NOMO-1 treated with DMSO at 0.1 percent for 48 hours (cell line): ENCODE measurements at regions not wholly inside any gene's neighbourhood (a gene's known extent, or its start where the extent isn't known, plus 50 kb on each side); places are given as distances from the start of the nearest gene placed in this dataset.
"Not testable (repeated sequence)": the region's sequence is repeated elsewhere in the genome, so short reads cannot be mapped to it uniquely, and the experiment has no call there.

Experiments
- DNase-seq: peaks from one replicate; lab custom pipeline; 2025; ENCODE audit not compliant: unreplicated experiment; lab: John Stamatoyannopoulos, UW

DNA sequence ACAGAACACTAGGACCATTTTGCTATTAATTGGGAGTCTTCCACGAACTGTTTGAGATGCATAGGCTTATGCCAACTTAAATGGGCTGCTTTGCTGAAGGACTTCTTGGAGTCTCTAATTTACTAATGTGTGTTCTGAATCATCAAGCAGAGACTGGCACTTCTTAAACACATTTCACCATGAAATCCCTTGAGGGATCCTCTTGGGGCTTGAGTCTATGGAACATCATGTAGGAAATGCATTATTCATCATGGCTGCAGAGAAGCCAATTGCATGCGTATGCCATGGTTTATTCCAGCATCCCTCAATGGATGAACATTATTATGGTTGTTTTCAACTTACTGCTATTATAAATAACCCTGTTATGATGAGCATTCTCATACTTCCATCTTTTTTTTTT, 73.4 kb downstream of the FGD2 start:
- DNase-seq = no peak

DNA sequence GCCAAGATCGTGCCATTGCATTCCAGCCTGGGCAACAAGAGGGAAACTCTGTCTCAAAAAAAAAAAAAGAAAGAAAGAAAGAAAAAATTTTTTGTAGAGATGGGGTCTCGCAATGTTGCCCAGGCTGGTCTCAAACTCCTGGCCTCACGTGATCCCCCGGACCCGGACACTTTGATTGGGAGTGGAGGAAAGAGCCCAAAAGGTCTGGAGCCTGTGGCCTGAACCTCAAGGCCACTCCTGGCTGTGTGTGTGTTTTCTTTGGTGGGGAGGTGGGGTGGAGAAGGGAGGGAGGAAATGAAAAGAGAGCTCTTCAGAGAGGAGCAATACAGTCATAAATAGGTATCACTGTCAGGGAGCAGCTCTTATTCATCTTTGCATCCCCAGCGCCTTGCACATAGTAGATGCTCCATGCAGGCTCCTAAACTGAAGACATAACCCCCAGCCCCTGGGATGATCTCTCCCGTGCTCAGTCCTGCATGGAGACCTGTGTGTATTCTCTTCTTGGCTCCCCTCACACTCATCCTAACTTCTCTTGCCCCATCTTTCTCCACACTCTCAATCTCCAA, 75.7 kb downstream of the FGD2 start:
- no peak for DNase-seq

DNA sequence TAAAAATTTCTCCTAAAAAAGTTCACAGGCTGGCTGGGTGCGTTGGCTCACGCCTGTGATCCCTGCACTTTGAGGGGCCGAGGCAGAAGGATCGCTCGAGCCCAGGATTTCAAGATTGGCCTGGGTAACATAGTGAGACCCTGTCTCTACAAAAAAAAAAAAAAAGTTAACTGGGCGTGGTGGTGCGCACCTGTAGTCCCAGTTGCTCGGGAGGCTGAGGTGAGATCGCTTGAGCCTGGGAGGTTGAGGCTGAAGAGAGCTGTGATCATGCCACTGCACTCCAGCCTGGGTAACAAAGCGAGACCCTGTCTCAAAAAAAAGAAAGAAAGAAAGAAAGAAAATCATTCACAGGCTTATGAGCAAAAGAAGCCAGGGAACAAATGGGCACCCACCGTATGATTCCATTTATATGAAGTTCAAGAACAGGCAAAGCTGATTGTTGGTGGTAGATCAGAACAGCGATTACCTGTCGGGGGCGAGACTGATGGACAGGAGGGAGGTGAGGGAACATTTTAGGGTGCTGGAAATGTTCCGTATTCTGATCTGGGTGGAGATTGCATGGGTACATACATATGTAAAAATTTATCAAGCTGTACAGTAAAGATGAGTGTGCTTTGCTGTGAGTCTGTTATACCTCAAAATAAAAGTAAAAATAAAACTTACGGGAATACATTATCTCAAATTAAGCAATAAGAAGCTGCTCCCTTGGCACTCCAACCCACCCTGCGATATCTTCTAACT, 77.1 kb downstream of the FGD2 start:
- no peak for DNase-seq

DNA sequence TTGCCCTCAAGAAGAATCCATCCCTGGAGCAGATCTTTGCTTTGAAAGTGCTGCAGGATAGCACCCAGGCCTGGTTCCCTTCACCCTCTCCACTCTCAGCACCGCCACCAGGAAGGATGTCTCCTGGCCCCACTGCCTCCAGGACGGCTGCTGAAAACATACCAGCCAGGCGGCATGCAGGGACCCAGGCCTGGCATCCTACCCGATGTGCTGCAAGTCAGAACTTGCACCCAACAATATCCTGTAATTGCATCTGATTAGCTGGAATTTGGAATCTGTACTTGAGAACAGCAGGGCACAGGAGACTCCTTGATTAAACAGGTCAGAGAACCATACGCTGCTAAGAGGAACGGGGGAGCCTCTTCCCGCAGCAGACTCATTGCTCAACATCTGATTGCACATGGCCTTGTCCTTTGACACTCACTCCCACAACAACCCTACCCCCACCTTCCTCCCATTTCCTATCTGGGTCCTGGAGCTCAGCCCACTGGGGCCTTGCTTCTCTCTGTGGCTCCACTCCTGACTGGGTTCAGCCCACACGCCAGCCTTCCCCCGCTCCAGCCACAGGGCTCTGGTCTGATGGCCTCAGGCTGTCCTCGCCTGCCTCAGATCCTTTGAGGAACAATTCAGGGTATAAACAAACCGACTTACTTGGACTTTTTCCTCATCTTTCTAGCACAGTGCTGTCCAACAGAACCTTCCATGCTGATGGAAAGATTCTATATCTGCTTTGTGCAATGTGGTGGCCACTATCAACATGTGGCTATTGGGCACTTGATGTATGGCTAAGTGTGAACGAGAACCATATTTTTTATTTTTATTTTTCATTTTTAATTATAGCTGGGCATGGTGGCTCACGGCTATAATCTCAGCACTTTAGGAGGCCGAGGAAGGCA, 78.0 kb downstream of the FGD2 start:
- DNase-seq = peak; percentile 81

DNA sequence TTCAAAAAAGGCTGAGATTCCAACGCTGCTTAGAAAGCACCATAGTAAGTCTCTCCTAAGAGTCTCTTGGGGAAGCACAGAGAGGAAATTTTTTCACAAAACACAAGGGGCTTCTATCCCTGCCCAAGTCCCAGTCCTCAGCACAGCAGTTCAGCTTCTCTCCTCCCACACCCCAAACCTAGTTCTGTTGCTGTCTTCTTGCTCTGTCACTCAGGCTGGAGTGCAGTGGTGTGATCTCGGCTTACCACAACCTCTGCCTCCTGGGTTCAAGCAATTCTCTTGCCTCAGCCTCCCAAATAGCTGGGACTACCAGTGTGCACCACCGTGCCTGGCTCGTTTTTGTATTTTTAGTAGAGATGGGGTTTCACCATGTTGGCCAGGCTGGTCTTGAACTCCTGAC, 79.2 kb downstream of the FGD2 start:
- DNase-seq = not testable (repeated sequence)

DNA sequence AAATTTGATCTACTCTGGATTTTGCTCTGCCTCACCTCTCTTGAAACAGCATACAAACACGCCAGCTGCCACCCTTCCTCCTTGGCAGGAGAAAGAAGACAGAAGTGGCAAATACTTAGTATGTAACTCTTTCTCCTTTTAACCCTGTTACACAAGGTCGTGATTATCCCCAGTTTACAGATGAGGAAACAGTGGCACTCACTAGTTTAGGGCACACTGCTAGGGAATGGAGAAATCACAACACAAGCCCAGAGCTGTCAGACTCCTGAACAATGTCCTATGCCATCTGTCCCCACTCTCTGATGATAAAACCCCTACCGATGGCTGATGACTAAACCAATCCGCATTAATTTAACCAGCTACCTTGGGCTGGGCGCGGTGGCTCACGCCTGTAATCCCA, 79.7 kb downstream of the FGD2 start:
- DNase-seq = no peak

DNA sequence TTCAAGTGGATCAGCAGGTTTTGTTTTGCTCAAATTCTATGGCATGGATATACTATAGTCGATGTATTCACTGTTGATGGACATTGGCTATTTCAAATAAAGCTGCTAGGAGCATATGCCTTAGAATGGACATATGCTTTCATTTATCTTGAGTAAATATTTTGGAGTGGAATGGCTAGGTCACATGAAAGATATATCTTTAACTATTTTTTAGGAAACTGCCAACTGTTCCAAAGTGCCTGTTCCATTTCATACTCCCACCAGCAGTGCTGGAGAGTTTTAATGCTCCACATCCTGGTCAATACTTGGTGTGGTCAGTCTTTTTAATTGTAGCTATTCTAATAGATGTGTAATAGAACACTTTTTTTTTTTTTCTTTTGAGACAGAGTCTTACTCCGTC, 81.1 kb upstream of the PIM1 start:
- no peak for DNase-seq

DNA sequence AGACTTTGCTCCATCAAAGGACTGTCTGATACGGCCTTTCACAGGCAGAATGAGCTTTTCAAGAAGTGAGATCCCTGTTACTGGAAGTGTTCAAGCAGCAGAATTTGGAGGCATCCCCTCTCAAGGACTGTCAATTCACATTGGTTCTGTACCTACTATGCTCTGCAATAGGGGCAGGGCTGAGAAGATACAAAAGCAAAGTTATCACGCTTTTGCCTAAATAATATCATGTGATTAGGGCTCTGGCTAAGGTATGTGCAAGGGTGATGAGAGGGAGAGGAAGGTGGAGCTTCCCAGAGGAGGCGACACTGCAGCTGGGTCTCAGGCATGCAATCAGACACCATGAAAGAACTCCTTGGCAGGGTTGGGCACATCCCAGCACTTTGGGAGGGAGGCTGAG, 80.2 kb upstream of the PIM1 start:
- DNase-seq = no peak

DNA sequence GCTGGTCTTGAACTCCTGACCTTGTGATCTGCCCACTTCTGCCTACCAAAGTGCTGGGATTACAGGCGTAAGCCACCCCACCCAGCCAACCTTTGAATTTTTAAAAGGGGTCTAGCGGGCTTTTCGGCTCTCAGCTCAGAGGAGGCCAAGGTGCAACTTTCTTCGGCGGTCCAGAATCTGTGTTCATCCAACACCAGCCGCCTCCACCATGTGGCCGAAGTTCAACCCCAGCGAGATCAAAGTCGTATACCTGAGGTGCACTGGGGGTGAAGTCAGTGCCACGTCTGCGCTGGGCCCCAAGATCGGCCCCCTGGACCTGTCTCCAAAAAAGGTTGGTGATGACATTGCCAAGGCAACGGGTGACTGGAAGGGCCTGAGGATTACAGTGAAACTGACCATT, 78.8 kb upstream of the PIM1 start:
- DNase-seq = not testable (repeated sequence)

DNA sequence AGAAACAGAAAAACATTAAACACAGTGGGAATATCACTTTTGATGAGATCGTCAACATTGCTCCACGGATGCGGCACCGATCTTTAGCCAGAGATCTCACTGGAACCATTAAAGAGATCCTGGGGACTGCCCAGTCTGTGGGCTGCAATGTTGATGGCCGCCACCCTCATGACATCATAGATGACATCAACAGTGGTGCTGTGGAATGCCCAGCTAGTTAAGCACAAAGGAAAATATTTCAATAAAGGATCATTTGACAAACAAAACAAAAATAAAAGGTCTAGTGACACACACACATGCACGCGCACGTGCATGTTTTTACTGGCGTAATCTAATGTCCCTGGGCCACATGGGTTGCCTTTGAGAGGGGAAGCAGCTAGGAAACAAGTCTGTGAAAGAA, 78.4 kb upstream of the PIM1 start:
- DNase-seq = not testable (repeated sequence)

DNA sequence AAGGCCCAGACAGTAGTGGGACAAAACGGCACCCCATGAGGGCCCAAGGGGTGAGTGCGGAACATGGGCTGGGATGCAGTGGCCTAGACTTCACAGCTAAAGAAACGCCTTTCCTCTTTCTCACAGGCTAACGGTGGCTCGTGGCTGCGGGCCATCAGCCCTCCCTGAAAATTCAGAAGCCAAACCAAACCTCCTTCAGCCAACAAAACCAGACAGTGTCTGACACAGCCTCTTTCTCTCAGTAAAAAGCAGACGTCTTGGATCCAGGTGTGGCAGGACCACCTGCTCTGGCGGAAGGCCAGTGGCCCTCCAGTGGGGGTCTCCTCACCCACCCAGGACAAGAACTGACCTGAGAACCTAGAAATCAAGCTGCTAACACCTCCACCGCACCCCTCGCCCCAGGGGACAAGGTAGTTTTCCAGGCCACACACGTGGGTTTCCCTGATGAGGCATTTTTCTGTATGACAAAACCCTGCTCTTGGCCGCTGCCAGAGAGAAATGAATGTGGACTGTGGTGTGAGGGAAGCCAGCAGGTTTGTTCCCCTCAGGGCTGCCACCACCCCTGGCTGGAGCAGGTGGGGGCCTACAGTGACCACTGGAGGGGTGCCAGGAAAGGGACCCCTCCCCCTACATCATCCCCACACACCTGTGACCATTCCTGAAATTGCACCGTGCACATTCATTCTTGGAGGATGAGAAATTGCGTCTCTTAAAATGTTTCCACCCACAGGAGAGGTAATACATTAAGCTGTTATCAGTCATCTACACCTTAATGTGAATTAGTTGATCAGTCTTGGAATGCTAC, 76.8 kb upstream of the PIM1 start:
- no peak for DNase-seq

DNA sequence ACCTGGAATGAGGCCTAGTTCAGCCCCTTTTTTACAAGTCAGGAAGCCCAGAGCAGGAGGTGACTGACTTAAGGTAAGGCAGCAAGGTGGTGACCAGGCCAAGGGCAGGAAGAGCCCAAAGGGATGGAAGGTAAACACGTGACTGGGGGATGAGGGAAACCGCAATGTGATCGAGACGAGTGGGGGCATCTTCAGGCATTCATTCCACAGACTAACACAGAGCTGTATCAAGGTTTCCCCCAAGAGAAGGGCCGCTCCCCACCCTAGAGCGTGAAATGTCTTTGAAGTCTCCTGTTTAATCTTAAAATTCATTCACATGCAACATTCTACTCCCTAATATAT, 76.3 kb upstream of the PIM1 start:
- no peak for DNase-seq

DNA sequence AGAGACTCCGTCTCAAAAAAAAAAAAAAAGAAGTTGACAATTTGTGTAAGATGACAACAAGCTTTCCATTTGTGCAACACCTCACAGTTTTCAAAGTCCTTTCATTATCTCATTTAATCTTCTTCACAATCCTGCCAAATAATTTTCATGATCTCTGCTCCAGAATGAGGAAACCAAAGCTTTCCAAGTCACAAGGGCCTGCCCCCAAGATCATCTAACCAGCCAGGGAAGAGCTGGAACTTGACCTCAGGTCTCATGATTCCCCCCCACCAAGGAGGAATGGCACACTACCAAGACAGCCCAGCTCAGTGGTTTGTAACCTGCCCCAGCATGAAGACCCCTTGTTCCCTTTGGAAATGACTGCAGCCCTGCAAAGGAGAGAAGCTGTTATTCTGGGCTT, 74.0 kb upstream of the PIM1 start:
- no peak for DNase-seq

DNA sequence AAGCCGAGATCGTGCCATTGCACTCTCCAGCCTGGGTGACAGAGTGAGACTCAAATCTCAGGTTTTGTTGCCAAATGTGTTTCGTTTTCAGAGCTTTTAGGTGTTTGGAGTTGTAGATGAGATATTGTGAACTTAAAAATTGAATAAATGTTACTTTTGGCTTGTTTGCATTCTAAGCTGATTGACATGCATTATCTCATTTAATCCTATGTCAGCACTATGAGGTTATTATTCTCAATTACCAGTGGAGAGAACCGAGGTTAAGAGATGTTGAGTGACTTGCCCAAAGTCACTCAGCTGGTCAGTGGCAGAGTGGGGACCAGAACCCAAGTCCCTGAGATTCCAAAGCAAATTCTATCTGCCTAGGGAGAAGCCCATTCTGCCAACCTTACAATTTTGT, 72.6 kb upstream of the PIM1 start:
- no peak for DNase-seq

DNA sequence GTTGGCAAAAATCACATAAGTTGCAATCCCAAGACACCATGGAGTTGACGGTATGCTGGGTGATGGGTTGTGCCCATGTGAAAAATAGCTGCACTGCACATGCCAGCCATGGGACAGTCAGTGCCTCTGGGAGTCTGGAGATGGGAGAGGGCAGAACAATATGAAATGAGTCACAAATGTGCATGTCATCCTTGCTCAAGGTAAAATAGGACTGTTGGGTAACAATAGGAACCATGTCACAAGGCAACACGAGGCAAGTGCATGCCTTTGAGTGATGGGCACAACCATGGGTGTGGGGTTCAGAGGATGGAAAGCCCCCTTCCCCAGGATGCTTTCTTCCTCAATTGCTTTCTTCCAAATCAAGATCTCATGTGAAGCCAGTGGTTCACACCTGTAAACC, 70.5 kb upstream of the PIM1 start:
- no peak for DNase-seq

DNA sequence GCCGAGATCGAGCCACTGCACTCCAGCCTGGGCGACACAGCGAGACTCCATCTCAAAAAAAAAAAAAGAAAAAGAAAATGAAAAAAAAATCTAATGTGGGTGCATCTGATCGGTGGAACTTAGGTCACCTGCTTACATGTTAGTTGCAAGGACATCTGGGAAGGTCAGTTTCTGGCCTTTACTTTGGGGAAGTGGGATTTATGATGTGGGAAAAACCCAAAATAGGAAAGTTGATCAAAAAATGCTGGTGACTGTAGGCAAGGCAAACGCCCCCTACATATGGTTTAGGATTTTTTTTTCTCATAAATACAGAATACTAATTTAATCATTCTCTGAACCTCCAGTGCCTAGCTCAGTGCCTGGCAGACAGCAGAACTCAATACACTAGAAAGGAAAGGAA, 69.2 kb upstream of the PIM1 start:
- no peak for DNase-seq

DNA sequence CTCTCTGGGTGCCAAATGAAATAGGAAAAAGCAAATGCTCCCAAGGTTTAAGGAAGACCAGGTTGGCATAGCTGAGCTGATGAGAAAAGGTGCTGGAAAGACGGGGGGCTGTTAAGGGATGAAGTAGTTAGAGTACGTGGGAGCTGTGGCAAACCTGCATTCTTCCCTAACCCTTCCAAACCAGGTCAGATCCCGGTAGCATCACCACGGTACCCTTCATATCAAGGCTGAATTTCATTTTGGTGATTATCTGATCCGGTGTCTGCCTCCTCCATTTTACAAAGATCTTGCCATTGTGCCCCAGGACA, 68.0 kb upstream of the PIM1 start:
- DNase-seq = no peak

DNA sequence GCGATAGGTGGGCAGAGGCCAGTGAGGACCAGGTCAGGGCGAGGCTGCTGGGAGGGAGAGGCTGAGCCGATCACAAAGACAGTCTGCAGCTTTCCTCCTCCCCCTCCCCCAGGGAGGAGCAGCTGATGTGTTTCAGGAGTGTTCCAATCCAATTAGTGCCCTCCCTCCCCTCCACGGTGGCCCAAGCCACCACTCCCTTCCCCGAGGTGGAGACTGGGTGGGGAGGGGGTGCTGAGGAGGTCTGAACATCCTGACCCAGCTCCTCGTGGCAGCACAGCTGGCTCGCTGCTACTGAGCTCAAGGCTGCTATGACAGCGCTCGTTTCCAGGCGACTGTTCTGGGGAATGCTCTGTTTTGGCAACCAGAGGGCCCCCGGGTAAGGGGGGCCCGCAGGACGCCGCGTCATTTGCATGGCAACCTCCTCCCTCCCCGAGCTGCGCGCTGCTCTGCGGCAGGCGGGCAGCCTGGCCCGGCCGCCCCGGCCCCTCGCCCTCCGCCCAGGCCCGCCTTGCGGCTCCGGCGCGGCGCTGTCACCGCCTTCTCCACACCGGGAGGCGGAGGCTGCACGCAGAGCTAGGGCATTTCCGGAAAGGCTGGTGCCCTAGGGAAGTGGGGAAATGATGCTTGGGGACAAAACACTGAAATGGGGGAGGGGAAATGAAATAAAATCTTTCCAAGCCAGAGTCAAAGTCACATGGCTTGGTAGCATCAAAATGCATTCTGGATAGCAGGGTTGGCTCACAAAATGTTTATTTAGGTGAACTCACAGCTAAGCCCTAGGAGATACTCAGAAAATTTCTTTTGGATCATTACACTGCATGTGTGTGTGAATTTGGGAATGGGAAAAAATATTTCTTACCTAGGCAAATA, 67.4 kb upstream of the PIM1 start:
- DNase-seq = peak; percentile 86

DNA sequence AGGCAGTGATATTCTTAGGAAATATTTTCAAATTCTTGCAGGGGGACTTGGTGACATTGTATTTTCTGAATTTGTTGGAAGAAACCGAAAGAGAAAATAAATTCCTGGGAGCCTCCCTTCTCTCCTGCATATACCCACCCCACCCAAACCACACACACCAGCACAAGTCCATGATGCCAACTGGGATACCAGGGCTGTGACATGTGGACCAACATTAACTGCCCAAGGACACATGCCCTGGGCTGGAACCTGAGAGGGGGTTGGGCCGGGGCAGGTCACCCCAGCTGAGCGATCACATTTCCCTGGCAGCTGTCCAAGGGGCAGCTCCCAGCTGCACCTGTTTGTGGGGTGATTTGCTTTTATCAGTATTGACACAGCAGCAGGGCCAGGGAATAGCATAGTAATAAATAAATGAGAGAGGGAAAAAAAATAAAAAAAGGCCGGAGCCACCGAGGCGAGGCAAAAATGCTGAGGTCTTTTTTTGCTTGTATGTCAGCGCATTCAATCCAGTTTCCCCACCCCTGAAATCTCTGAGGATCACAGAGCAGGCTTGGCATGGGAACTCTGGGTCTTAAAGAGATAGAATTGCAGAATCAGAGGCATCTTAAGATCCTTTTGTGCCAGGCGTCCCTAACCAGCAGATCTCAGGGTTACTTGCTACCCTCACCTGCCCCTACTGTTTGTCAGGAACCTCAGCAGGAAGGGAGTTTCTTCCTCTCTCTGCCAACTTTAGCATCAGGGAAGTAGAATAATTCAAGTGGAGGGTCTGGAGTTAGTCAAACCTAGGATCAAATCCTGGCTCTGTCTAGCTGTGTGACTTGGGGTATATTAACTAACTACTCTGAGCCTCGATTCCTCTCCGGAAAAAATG, 66.5 kb upstream of the PIM1 start:
- no peak for DNase-seq

DNA sequence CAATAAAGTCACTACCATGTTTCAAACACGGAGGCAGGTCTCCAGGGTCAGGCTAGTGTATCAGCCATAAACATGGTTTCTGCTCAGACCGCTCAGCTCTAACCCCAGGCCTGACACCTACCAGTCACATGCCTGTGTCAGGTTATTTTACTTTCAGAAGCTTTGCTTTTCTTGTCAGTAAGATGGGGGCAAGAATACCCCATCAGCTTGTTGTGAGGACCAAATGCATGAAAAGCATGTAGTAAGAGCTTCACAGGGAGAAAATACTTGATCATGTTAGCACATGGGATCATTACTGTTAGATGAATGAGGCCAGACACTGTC, 65.2 kb upstream of the PIM1 start:
- DNase-seq = no peak
